ENCODE measurements at regions not wholly inside any gene's neighbourhood (a gene's known extent, or its start where the extent isn't known, plus 50 kb on each side); places are given as distances from the start of the nearest gene placed in this dataset.

- Histone ChIP-seq H3F3A (ENCODE audit: insufficient read depth, low read length) (no peaks in the 10 kb centered on the region), H3K4me3 (ENCODE audit: low read length) (no peak overlapping the region), H3K9me3 (replicated peaks; ENCODE audit: insufficient read depth, low read length) (no peaks in the 10 kb centered on the region), H3K4me1 (ENCODE audit: low read length) (peaks cover 11% of the 10 kb centered on the region), H3K9ac (ENCODE audit: low read length) (no peak overlapping the region), H3K4me2 (ENCODE audit: low read depth, low read length) (no peak overlapping the region), H3K27me3 (replicated peaks; ENCODE audit: insufficient read depth, low read length) (no peaks in the 10 kb centered on the region), H3K79me2 (ENCODE audit: low read length) (no peaks in the 10 kb centered on the region), H3K27ac (ENCODE audit: low read length) (no peak overlapping the region), H3K36me3 (replicated peaks; ENCODE audit: insufficient read depth, low read length) (no peaks in the 10 kb centered on the region), H4K20me1 (ENCODE audit: insufficient read depth, low read length) (no peaks in the 10 kb centered on the region), H2AFZ (ENCODE audit: low read length) (no peak overlapping the region), H3K9me2 (replicated peaks; ENCODE audit: insufficient read depth, low read length) (no peaks in the 10 kb centered on the region)
- no peak for DNase-seq
- TF ChIP-seq CTCF (IDR thresholded peaks at IDR 0.05; ENCODE audit: low read length) (no peak), EZH2phosphoT487 (IDR thresholded peaks at IDR 0.05; ENCODE audit: low read length) (no peak), EZH2 (optimal IDR thresholded peaks at IDR 0.05; ENCODE audit: low read depth, low read length) (no peak)
Measured at GRCh38 chr15:68525815-68526214, 53.0 kb upstream of the CORO2B start.

- no peak overlapping the region for H3K9ac ChIP-seq (ENCODE audit: low read length)
- H3K9me2 ChIP-seq (replicated peaks; ENCODE audit: insufficient read depth, low read length) = no peaks in the 10 kb centered on the region
- TF ChIP-seq EZH2 (optimal IDR thresholded peaks at IDR 0.05; ENCODE audit: low read depth, low read length) (no peak), EZH2phosphoT487 (IDR thresholded peaks at IDR 0.05; ENCODE audit: low read length) (no peak), CTCF (IDR thresholded peaks at IDR 0.05; ENCODE audit: low read length) (no peak)
- no peaks in the 10 kb centered on the region for H3K79me2 ChIP-seq (ENCODE audit: low read length)
- H3K27me3 ChIP-seq (replicated peaks; ENCODE audit: insufficient read depth, low read length) = no peaks in the 10 kb centered on the region
- H4K20me1 ChIP-seq (ENCODE audit: insufficient read depth, low read length) = no peaks in the 10 kb centered on the region
- no peak overlapping the region for H3K4me3 ChIP-seq (ENCODE audit: low read length)
- no peaks in the 10 kb centered on the region for H3K36me3 ChIP-seq (replicated peaks; ENCODE audit: insufficient read depth, low read length)
- peaks cover 11% of the 10 kb centered on the region for H3K4me1 ChIP-seq (ENCODE audit: low read length)
- no peak for DNase-seq
- H2AFZ ChIP-seq (ENCODE audit: low read length) = no peak overlapping the region
- H3K27ac ChIP-seq (ENCODE audit: low read length) = no peak overlapping the region
- H3K4me2 ChIP-seq (ENCODE audit: low read depth, low read length) = no peak overlapping the region
- no peaks in the 10 kb centered on the region for H3K9me3 ChIP-seq (replicated peaks; ENCODE audit: insufficient read depth, low read length)
- H3F3A ChIP-seq (ENCODE audit: insufficient read depth, low read length) = no peaks in the 10 kb centered on the region
Measured at GRCh38 chr15:68526269-68526668, 52.5 kb upstream of the CORO2B start.

- no peak overlapping the region for H2AFZ ChIP-seq (ENCODE audit: low read length)
- H4K20me1 ChIP-seq (ENCODE audit: insufficient read depth, low read length) = no peaks in the 10 kb centered on the region
- H3K27ac ChIP-seq (ENCODE audit: low read length) = no peak overlapping the region
Measured at GRCh38 chr15:68526784-68527183, 52.0 kb upstream of the CORO2B start.

More at GRCh38 chr15:68526784-68527183, 52.0 kb upstream of the CORO2B start:
- Histone ChIP-seq H3K9ac (ENCODE audit: low read length) (no peak overlapping the region), H3K9me2 (replicated peaks; ENCODE audit: insufficient read depth, low read length) (no peaks in the 10 kb centered on the region), H3F3A (ENCODE audit: insufficient read depth, low read length) (no peaks in the 10 kb centered on the region), H3K9me3 (replicated peaks; ENCODE audit: insufficient read depth, low read length) (no peaks in the 10 kb centered on the region), H3K4me2 (ENCODE audit: low read depth, low read length) (no peak overlapping the region), H3K79me2 (ENCODE audit: low read length) (no peaks in the 10 kb centered on the region), H3K27me3 (replicated peaks; ENCODE audit: insufficient read depth, low read length) (no peaks in the 10 kb centered on the region), H3K4me1 (ENCODE audit: low read length) (peaks cover 11% of the 10 kb centered on the region), H3K4me3 (ENCODE audit: low read length) (no peak overlapping the region), H3K36me3 (replicated peaks; ENCODE audit: insufficient read depth, low read length) (no peaks in the 10 kb centered on the region)
- DNase-seq = no peak
- TF ChIP-seq CTCF (IDR thresholded peaks at IDR 0.05; ENCODE audit: low read length) = no peak
- TF ChIP-seq EZH2phosphoT487 (IDR thresholded peaks at IDR 0.05; ENCODE audit: low read length) = no peak
